Transverse colon (tissue), 4 donors: ENCODE measurements at regions not wholly inside any gene's neighbourhood (a gene's known extent, or its start where the extent isn't known, plus 50 kb on each side); places are given as distances from the start of the nearest gene placed in this dataset.

Source experiments
- CTCF ChIP-seq, 5 experiments: fragments of 200-600 bp in 3 of 5; fragments of 450-650 bp in 2 of 5; sonication (generic) in 3 of 5; IDR thresholded peaks; 1 replicate in 2 of 5; 2 replicates in 3 of 5; pipeline ENCODE4 v1.5.1; 2016 to 2017; ENCODE audit warnings: antibody characterized with exemption in 5 of 5, inconsistent platforms in 3 of 5, mild to moderate bottlenecking in 2 of 5, moderate library complexity in 1 of 5
- EP300 ChIP-seq: sonication (generic); formaldehyde crosslinking; IDR thresholded peaks from one replicate; pipeline ENCODE4 v1.6.1; 2017; ENCODE audit warnings: antibody characterized with exemption, low read depth
- POLR2AphosphoS5 ChIP-seq, 3 donors: sonication (generic); formaldehyde crosslinking; IDR thresholded peaks; one replicate each; pipeline ENCODE4 v1.6.1; 2016; ENCODE audit warnings: antibody characterized with exemption in 3 of 3

- TF ChIP-seq CTCF (IDR thresholded peaks at IDR 0.05) (no peak), EP300 (no peak), POLR2AphosphoS5 (IDR thresholded peaks at IDR 0.05) (no peak)
Measured at GRCh38 chr1:201648066-201648906, 109.4 kb downstream of the NAV1 start.
